SU-DHL-6 (cell line): ENCODE measurements at regions not wholly inside any gene's neighbourhood (a gene's known extent, or its start where the extent isn't known, plus 50 kb on each side); places are given as distances from the start of the nearest gene placed in this dataset.
"Not testable (repeated sequence)": the region's sequence is repeated elsewhere in the genome, so short reads cannot be mapped to it uniquely, and the experiment has no call there.

Experiments
- H2AFZ ChIP-seq: fragments of 200-600 bp; sonication (generic); 2 replicates; pipeline ENCODE4 v1.6.1; 2014; ENCODE audit warnings: low read depth, mild to moderate bottlenecking, moderate library complexity, mixed read lengths, antibody characterized with exemption, low read length; ENCODE audit not compliant: severe bottlenecking
- H3F3A ChIP-seq: fragments of 200-600 bp; shearing (Covaris generic); 2 replicates; pipeline ENCODE4 v1.6.0; 2016; ENCODE audit warnings: antibody characterized with exemption, mild to moderate bottlenecking; ENCODE audit not compliant: insufficient read depth
- H3K27ac ChIP-seq: fragments of 200-600 bp; sonication (generic); 2 replicates; pipeline ENCODE4 v1.5.1; 2016; ENCODE audit warnings: low read depth, mild to moderate bottlenecking, low read length, moderate library complexity, mixed read lengths
- H3K27me3 ChIP-seq: fragments of 200-600 bp; sonication (generic), shearing (Covaris generic); 2 replicates; pipeline ENCODE4 v1.6.0; 2014; ENCODE audit warnings: mild to moderate bottlenecking, low read length
- H3K36me3 ChIP-seq: fragments of 200-600 bp; sonication (generic); 2 replicates; pipeline ENCODE4 v1.6.1; 2014; ENCODE audit warnings: mild to moderate bottlenecking, low read length, mixed read lengths
- H3K4me2 ChIP-seq: fragments of 300-600, 200-600 bp; shearing (Covaris generic), sonication (generic); 2 replicates; pipeline ENCODE4 v1.6.0; 2014; ENCODE audit warnings: low read length, low read depth, mild to moderate bottlenecking; ENCODE audit not compliant: poor library complexity, severe bottlenecking
- H3K4me3 ChIP-seq: fragments of 200-600 bp; sonication (generic); 2 replicates; pipeline ENCODE4 v1.5.1; 2014; ENCODE audit warnings: antibody characterized with exemption, low read length, mild to moderate bottlenecking, mixed read lengths; ENCODE audit not compliant: insufficient read depth, poor library complexity, severe bottlenecking
- H3K79me2 ChIP-seq: fragments of 200-600 bp; sonication (generic); 2 replicates; pipeline ENCODE4 v1.6.1; 2014; ENCODE audit warnings: mild to moderate bottlenecking, low read length, moderate library complexity; ENCODE audit not compliant: insufficient read depth
- H3K9ac ChIP-seq: fragments of 200-600 bp; sonication (generic); 2 replicates; pipeline ENCODE4 v1.7.0; 2014; ENCODE audit warnings: mild to moderate bottlenecking, low read length
- H3K9me2 ChIP-seq: fragments of 200-600 bp; sonication (generic); replicated peaks from 2 replicates; pipeline ENCODE4 v1.6.1; 2014; ENCODE audit warnings: low read length; ENCODE audit not compliant: insufficient read depth
- H3K9me3 ChIP-seq: fragments of 200-600 bp; sonication (generic); 2 replicates; pipeline ENCODE4 v1.6.1; 2014; ENCODE audit warnings: low read length, mixed read lengths; ENCODE audit not compliant: insufficient read depth
- H4K20me1 ChIP-seq: fragments of 200-600 bp; sonication (generic); 2 replicates; pipeline ENCODE4 v1.6.1; 2014; ENCODE audit warnings: low read depth, mild to moderate bottlenecking, antibody characterized with exemption, low read length, moderate library complexity, mixed read lengths

DNA sequence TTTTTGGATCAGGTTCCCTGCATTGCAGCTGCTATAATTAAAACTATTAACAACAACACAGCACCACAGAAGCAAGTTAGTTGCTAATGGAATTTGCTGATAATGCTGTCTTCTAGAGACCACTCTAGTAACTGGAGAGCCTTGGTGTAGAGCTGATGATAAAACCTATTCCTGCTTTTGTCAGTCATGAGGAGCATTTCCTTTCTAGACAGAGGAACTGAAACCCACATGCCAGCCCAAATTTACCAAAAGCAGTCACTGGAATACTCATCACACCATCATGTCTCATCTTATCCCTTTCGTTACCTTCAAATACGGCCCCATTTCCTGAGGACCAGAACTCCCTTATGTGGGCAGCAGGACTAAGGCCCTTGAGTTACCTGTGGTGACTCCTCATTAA is 67.1 kb upstream of the AGAP9 start:
- not testable (repeated sequence) for H3K79me2 ChIP-seq, H3K9me3 ChIP-seq, H3K4me2 ChIP-seq, H3K9me2 ChIP-seq, H3K4me3 ChIP-seq, H3K27ac ChIP-seq, H3K36me3 ChIP-seq, H3K27me3 ChIP-seq, H3F3A ChIP-seq, H4K20me1 ChIP-seq, H3K9ac ChIP-seq, H2AFZ ChIP-seq

DNA sequence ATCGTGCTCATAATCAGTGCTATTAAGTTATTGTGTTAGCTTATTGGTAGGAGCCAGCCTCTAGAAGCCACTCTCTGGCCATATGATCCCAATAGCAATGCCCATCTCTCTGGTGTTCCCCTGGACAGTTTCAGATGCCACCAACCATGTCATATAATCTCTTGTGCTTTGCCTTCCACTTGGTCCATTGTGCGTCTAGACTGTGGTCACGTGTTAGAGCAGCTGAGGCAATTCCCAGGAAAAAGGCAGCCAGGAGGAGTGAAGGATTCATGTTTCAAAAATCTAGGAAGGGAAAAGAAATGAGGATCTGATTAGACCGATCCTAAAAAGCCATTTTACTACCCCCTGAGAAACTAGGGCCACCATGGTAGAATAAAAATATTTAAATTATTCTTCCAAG is 58.6 kb upstream of the AGAP9 start:
- H3K79me2 ChIP-seq, H3K36me3 ChIP-seq, H3K4me3 ChIP-seq, H3K27me3 ChIP-seq, H2AFZ ChIP-seq, H3F3A ChIP-seq, H3K9me3 ChIP-seq, H3K4me2 ChIP-seq, H3K9ac ChIP-seq, H3K9me2 ChIP-seq, H3K27ac ChIP-seq, H4K20me1 ChIP-seq: not testable (repeated sequence)

DNA sequence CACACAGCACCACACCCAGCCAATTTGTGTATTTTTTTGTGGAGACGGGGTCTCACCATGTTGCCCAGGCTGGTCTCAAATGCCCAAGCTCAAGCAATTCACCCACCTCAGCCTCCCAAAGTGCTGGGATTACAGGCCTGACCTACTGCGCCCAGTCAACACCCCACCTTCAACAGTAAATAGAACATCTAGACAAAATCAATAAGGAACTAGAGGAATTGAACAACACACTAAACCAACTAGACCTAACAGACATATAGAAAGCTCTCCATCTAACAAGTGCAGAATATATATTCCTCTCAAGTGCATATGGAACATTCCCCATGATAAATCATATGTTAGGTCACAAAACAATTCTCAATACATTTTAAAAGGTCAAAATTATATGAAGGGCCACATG is 56.6 kb upstream of the AGAP9 start:
- not testable (repeated sequence) for H3K9me2 ChIP-seq, H3K9ac ChIP-seq

DNA sequence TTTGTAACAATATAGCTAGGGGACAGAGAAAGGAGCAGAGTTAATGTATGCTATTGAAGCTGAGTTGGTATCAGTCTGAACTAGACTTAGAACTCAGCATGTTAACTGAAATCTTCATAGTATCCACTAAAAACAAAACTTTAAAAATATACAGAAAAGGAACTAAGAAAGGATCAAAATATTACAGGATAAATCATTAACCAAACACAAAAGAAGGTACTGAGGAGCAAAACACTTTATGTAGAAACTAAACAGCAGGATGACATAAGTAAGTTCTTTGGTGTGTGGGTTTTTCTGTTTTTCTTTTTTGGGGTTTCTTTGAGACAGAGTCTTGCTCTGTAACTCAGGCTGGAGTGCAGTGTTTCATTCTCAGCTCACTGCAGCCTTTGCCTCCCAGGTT is 55.1 kb upstream of the AGAP9 start:
- H3K27me3 ChIP-seq, H3K4me2 ChIP-seq, H3K27ac ChIP-seq, H3K9me3 ChIP-seq, H3K9me2 ChIP-seq, H3F3A ChIP-seq, H2AFZ ChIP-seq, H3K36me3 ChIP-seq, H3K79me2 ChIP-seq, H3K4me3 ChIP-seq, H4K20me1 ChIP-seq, H3K9ac ChIP-seq: not testable (repeated sequence)

More for the DNA sequence above, 56.6 kb upstream of the AGAP9 start:
- not testable (repeated sequence) for H3K4me3 ChIP-seq, H3K27me3 ChIP-seq, H3K9me3 ChIP-seq, H3K79me2 ChIP-seq, H2AFZ ChIP-seq, H3K27ac ChIP-seq, H4K20me1 ChIP-seq, H3F3A ChIP-seq, H3K4me2 ChIP-seq, H3K36me3 ChIP-seq
